KMS-11 (cell line): ENCODE measurements at regions not wholly inside any gene's neighbourhood (a gene's known extent, or its start where the extent isn't known, plus 50 kb on each side); places are given as distances from the start of the nearest gene placed in this dataset.

Source experiments
- H2AFZ ChIP-seq: fragments of 200-600 bp; sonication (generic); 2 replicates; pipeline ENCODE4 v1.6.1; 2016; ENCODE audit warnings: antibody characterized with exemption, mixed run types, low read depth
- H3K27ac ChIP-seq: fragments of 200-600 bp; sonication (generic); 2 replicates; pipeline ENCODE4 v1.6.1; 2016; ENCODE audit warnings: mild to moderate bottlenecking, mixed run types
- H3K27me3 ChIP-seq: fragments of 200-600 bp; sonication (generic); 2 replicates; pipeline ENCODE4 v1.6.1; 2017; ENCODE audit warnings: mild to moderate bottlenecking, low read depth, mixed run types, moderate library complexity; ENCODE audit not compliant: insufficient read depth
- H3K36me3 ChIP-seq: fragments of 200-600 bp; sonication (generic); 2 replicates; pipeline ENCODE4 v1.6.1; 2017; ENCODE audit warnings: mild to moderate bottlenecking, mixed run types; ENCODE audit not compliant: insufficient read depth
- H3K4me1 ChIP-seq: fragments of 200-600 bp; sonication (generic); 2 replicates; pipeline ENCODE4 v1.6.1; 2016; ENCODE audit warnings: mild to moderate bottlenecking, low read depth, mixed run types; ENCODE audit not compliant: poor library complexity, severe bottlenecking
- H3K4me2 ChIP-seq: fragments of 200-600 bp; sonication (generic); 2 replicates; pipeline ENCODE4 v1.7.0; 2016; ENCODE audit warnings: mild to moderate bottlenecking, mixed run types
- H3K4me3 ChIP-seq: fragments of 200-600 bp; sonication (generic); IDR thresholded peaks from 2 replicates; pipeline ENCODE4 v1.6.1; 2017; ENCODE audit warnings: low read depth, low read length, mixed read lengths; ENCODE audit not compliant: insufficient read depth
- H3K79me2 ChIP-seq: fragments of 200-600 bp; sonication (generic); 2 replicates; pipeline ENCODE4 v1.6.1; 2016; ENCODE audit warnings: low read depth, mixed run types; ENCODE audit not compliant: insufficient read depth
- H3K9ac ChIP-seq: fragments of 200-600 bp; sonication (generic); 2 replicates; pipeline ENCODE4 v1.6.1; 2016; ENCODE audit warnings: mild to moderate bottlenecking, mixed run types
- H4K20me1 ChIP-seq: fragments of 200-600 bp; sonication (generic); 2 replicates; pipeline ENCODE4 v1.6.1; 2016; ENCODE audit warnings: mild to moderate bottlenecking, mixed run types; ENCODE audit not compliant: insufficient read depth
- CTCF ChIP-seq: fragments of 200-600 bp; sonication (generic); conservative IDR thresholded peaks from 2 replicates; pipeline ENCODE4 v1.6.1; 2017; ENCODE audit warnings: low read depth, mild to moderate bottlenecking, antibody characterized with exemption, low read length, moderate library complexity, mixed read lengths

- Histone ChIP-seq H3K79me2 (no peaks in the 10 kb centered on the region), H4K20me1 (no peaks in the 10 kb centered on the region), H3K4me1 (no peaks in the 10 kb centered on the region), H3K27ac (no peak overlapping the region), H2AFZ (no peak overlapping the region), H3K36me3 (no peaks in the 10 kb centered on the region), H3K4me2 (no peak overlapping the region), H3K4me3 (no peak overlapping the region), H3K9ac (no peak overlapping the region), H3K27me3 (no peaks in the 10 kb centered on the region)
- no peak for TF ChIP-seq CTCF
Measured at GRCh38 chr11:129719037-129719436, 96.6 kb upstream of the TMEM45B start.

- Histone ChIP-seq H4K20me1 (no peaks in the 10 kb centered on the region), H3K4me2 (no peak overlapping the region), H3K79me2 (no peaks in the 10 kb centered on the region), H3K9ac (no peak overlapping the region), H3K27ac (no peak overlapping the region), H3K27me3 (no peaks in the 10 kb centered on the region), H2AFZ (no peak overlapping the region), H3K4me1 (no peaks in the 10 kb centered on the region), H3K36me3 (no peaks in the 10 kb centered on the region), H3K4me3 (no peak overlapping the region)
- no peak for TF ChIP-seq CTCF
Measured at GRCh38 chr11:129720156-129720555, 95.5 kb upstream of the TMEM45B start.

- no peak overlapping the region for H3K9ac ChIP-seq
Measured at GRCh38 chr11:129720994-129721393, 94.7 kb upstream of the TMEM45B start.

GRCh38 chr11:129721685-129722084, 94.0 kb upstream of the TMEM45B start:
- Histone ChIP-seq H4K20me1 (no peaks in the 10 kb centered on the region), H3K36me3 (no peaks in the 10 kb centered on the region), H3K4me3 (no peak overlapping the region), H3K4me1 (no peaks in the 10 kb centered on the region), H3K4me2 (no peak overlapping the region), H3K27ac (no peak overlapping the region), H3K79me2 (no peaks in the 10 kb centered on the region), H2AFZ (no peak overlapping the region), H3K27me3 (no peaks in the 10 kb centered on the region), H3K9ac (no peak overlapping the region)
- no peak for TF ChIP-seq CTCF

More at GRCh38 chr11:129720994-129721393, 94.7 kb upstream of the TMEM45B start:
- no peak overlapping the region for H2AFZ ChIP-seq
- H3K27me3 ChIP-seq, result no peaks in the 10 kb centered on the region
- H3K79me2 ChIP-seq, result no peaks in the 10 kb centered on the region
- H3K27ac ChIP-seq, result no peak overlapping the region
- no peaks in the 10 kb centered on the region for H3K4me1 ChIP-seq
- no peak overlapping the region for H3K4me3 ChIP-seq
- no peaks in the 10 kb centered on the region for H3K36me3 ChIP-seq
- H3K4me2 ChIP-seq, result no peak overlapping the region
- H4K20me1 ChIP-seq, result no peaks in the 10 kb centered on the region
- no peak for TF ChIP-seq CTCF
